GM19043 (cell line): ENCODE measurements at regions not wholly inside any gene's neighbourhood (a gene's known extent, or its start where the extent isn't known, plus 50 kb on each side); places are given as distances from the start of the nearest gene placed in this dataset.
"Not testable (repeated sequence)": the region's sequence is repeated elsewhere in the genome, so short reads cannot be mapped to it uniquely, and the experiment has no call there.

Experiments used
- ATAC-seq: cut with Tn5 transposase; IDR thresholded peaks from one replicate; pipeline ENCODE4 v1.9.1; 2021; ENCODE audit warnings: low read depth; ENCODE audit not compliant: unreplicated experiment

DNA sequence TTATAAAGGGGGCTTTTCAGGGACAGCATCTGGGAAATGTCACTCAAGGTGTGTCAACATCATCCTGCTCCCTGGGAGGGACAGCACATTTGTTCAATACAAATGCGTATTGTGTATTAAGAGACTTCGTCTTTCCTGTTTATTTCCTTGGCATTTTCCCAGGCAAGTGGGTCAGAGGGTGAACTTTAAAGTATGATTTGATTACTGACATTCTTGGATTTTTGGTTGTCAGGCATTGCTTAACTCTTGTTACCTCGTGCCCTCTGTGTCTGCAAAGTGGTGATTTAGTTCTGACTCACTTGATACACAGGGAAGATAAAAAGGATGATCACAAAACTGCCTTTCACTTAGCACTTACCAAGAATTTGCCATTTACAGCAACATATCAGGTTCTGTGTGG lies 292.7 kb downstream of the SUCLA2 start:
- no peak for ATAC-seq

- ATAC-seq: no peak
These were observed 293.7 kb downstream of the SUCLA2 start for GRCh38 chr13:47707414-47707813.

DNA sequence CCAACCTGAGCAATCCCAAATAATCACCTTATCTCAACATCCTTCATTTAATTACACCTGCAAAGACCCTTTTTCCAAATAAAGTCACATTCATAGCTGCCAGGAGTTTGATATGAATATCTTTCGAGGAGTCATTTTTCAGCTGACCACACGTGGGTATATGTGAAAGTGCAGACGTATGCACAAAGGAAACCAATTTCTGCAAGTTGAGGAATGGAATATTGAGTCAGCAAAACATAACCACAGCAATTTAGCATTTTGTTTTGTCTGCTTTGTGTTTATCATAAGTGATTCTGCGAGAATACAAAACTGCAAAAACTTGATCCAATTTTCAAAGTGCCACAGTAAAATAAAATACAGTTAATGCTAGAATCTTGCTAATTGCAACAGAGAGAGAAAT lies 295.9 kb downstream of the SUCLA2 start:
- ATAC-seq: no peak

GRCh38 chr13:47696674-47697073 lies 304.4 kb downstream of the SUCLA2 start:
- ATAC-seq: no peak

- no peak for ATAC-seq
These were observed 313.5 kb downstream of the SUCLA2 start for GRCh38 chr13:47687577-47687976.

- ATAC-seq: not testable (repeated sequence)
These were observed 315.9 kb downstream of the SUCLA2 start for GRCh38 chr13:47685156-47685555.

DNA sequence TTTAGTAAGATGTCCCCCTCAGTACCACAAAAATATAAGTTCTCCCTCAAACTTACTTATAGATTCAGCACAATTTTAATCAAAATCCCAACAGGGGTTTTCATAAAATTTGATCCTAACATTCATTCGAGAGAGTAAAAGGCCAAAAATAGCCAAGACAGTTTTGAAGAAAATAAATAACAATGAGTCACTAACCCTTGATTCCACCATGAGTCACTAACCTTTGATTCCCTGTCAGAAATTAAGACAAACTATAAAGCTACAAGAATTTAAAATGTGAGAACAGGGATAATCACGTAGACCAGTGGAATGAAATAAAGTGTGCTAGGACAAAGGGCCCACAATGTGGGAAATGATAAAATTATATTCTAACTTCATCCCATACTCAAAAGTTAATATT lies 320.3 kb downstream of the SUCLA2 start:
- no peak for ATAC-seq

DNA sequence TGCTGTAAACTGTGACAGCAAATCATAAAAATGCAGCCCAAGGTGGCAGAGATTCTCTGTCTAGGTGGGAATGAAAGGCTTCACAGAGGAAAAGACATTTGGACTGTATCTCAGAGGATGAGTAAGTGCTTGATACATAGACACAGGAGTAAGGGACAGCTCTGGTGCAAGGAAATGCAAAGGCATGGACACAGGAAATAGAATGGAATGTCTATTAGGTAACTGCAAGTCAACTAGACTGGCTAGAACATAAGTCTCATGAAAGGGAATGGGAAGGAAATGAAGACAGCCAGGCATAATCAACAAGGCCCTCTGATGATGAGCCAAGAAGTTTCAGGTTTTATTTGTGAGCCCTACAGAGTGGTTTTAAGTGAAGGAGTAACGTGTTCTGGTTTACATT lies 321.7 kb downstream of the SUCLA2 start:
- no peak for ATAC-seq

- no peak for ATAC-seq
These were observed 322.7 kb downstream of the SUCLA2 start for GRCh38 chr13:47678201-47678968.

DNA sequence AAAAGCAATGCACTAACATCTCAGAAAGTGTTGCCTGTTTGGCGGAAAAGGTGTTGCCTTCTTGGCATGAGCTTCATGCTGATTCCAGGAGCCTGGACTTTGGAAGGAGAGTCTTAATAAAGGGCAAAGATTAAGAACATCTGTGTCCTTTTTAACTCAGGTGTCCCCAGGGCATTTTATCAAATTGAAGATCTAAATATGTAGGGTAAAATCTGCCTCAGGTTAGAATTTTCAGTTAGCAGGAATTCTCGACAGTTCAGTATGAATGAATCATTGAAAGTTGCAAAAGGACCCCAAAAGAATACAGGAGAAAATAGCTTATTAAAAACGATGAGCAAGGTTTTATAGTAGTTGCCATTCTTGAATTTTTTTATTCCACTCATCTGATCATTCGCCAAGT lies 325.2 kb downstream of the SUCLA2 start:
- no peak for ATAC-seq

DNA sequence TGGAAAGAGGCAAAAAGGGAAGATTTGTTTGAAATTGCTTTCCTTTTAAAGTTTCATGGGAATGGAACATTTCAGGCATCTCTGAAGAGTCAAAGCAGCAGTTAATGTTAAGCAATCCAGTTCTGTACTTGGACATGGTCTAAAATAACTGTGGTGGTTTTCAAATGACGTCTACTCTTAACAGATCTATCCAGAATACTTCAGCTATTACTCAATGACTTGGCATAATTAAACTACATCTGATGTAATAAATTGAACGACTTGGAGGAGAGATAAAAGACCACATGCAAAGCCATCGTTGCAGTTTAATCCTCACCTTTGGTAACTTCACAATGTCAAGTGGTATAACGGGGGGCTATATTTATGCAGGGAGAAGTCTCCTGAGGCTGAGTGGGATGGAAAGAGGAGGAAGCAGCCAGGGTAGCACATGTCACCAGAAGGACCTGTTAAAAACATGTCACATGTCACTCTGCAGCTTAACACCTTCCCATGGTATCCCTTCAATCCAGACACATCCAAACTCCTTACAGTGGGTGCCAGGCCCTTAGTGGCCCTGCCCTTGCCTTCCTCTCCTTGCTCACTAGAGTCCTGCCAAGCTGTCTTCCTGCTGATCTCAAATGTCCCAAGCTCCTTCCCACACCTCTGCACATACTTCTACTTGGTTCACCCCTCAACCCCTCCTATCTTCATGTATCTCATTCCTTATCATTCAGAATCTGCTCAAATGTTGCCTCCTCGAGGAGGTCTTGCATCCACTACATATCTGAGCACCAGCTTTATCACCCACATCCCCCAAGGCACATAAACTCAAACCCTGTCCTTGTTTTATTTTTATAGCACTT lies 327.8 kb downstream of the SUCLA2 start:
- no peak for ATAC-seq

DNA sequence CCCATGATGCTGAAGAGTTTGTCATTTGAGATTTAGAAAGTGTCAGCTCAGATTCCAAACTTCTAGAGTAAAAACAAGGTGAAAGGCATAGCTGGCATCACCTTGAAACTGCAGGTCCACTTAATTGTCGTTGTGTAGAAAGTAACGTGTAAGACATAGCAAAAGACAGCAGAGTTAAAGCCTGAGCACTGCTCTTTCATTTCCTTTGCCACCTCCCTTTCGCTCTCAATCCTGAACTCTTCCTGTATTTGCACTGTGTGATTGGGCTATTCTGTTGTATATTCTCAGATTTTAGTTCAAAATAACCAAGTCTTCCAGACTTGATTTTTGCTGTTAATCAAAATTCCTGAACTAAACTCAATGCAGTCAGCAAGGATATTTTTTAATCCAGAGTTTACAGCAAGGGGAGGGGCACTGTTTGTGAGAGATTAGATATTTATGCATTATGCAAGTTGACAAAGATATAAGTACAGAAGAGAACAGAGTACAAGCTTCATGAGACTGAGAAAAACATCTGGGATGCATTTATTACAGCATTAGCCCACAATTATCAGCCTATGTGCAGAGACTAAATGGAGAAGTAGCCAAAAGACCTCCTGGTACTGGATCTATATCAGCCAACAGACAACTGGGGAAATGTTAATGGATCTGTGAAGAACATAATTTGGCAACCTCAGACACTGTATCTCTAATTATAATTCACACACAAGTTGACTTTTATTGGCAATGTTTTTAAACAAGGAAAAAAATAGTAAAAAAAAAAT lies 328.6 kb downstream of the SUCLA2 start:
- ATAC-seq: no peak

GRCh38 chr13:47671776-47672175 lies 329.3 kb downstream of the SUCLA2 start:
- ATAC-seq: no peak

DNA sequence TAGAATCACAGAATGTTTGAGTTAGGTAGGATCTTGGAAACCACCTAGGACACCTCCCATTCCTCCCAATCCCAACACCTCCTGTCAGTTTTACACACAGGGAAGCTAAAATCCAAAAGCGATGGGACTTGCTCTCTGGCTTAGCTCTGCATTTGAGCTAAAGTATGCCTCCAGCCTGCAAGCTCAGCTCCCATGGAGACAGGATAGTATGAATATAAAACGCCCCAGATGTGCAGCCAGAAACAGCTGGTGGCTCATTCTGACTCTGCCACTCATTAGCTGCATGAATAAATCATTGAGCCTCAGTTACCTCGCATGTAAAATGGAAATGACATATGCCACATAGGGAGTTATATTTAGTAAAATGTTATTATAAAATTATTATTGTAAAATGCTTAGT lies 336.0 kb downstream of the SUCLA2 start:
- no peak for ATAC-seq

DNA sequence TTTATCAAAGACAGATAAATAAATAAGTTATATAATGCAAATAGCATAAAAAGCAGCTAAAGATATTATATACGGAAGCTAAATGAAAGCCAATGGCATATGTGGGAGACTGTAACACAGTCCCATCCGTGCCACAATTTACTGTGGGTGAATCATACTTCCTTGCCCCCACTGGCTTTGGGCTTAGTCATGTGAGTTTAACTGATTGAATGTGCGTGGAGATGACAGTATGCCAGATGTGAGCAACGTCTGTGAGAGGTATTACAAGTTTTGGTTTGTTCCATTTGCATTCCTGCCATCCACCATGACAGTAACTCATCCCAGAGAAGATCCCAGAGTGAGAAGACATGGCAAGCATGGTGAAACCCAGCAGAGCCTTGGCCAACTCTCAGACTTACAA lies 340.0 kb downstream of the SUCLA2 start:
- ATAC-seq: no peak

DNA sequence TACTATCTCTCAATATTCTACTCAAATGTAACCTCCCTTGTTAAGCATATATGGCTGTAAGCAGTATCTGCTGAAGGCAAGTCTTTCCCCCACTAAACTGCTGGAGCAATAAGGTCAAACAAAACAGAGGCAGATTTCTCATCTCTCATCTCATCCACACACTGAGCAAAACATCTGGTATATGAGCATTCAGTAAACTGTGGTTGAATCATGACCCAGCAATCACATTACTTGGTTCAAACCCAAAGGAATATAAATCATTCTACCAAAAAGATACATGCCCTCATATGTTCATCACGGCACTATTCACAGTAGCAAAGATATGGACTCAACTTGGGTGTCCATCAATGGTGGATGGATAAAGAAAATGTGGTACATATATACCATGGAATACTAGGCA lies 344.4 kb downstream of the SUCLA2 start:
- no peak for ATAC-seq

DNA sequence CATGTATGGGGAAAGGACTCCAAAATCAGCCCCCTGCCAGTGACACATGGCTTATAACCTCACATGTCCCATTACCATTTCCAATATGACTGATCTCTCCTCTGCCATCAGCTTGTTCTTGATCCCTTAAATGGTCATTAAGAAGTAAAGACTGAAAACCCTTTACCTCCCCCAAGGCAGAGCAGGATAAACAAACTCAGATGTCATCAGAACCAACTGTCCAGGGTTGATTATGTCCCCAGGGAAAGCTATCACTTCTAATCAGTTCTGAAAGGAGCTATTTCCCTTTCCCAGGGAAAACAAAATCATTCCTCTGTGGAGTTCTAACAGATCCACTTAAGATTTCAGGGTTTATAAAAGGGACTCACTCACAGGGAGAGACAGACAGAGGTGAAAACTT lies 350.9 kb downstream of the SUCLA2 start:
- no peak for ATAC-seq

DNA sequence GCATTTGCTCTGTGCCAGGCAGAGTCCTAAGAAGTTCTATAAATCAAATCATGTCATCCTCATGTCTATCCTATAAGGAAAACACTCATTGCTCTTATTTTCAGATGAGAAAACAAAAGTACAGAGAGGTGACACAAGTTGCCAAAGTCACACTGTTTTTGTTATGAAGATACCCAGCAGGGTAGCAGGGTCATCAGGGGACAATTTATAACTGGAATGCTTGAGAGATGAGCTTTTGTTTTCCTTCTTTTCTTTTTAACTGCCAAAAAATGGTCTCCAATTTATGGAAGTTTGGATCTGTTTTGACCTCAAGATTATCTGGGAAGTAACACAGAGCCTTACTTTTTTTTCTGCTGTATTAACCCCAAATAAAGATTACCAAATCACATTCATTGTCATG lies 354.1 kb downstream of the SUCLA2 start:
- ATAC-seq: no peak

- ATAC-seq: no peak
These were observed 354.8 kb downstream of the SUCLA2 start for GRCh38 chr13:47646298-47646697.

DNA sequence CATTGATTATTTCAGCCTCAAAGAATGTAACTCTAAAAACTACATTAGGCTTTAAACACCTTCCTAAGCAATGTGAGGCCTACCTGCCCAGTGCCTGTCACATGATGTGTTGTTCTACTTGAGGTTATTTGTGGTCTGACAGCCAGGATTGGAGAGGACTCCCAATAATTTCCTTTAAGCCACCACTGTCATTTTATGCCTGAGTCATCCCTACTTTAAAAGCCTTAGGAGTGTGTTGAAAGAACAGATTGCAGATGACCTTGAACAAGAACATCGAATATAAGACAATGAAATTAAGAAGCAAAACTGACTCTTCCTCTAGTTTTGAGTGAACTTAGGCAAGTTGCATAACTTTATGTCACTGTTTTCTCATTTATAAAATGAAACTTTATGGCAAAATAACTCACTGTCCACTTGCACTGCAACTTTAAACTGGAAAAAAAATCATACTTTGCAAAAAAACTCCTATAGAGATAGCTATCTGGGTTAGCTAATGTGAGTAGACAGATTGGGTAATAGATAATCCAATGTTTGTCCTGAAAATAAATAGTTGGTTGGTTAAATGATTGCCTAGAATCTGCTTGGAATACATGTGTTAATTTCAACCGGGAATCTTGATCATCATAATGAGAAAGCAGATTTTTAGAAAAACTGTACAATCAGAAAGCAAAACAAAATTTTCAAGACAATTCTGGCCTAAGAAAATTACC lies 361.2 kb downstream of the SUCLA2 start:
- no peak for ATAC-seq

DNA sequence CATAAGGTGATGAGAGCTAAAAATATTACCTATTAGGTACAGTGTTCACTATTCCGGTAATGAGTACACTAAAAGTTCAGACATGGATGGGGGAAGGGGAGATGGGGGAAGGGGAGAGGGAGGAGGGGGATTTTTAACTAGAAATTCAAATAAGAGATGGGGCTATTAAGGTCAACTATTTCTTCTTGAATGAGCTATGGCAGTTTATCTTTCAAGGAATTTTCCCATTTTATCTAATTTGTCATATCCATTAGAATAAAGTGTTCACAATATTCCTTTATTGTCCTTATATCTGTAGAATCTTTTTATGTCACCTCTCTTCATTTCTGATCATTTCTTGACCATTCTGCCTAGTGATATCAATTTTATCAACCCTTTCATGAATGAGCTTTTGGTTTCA lies 362.4 kb downstream of the SUCLA2 start:
- no peak for ATAC-seq
